ENCODE measurements at regions not wholly inside any gene's neighbourhood (a gene's known extent, or its start where the extent isn't known, plus 50 kb on each side); places are given as distances from the start of the nearest gene placed in this dataset.
"Not testable (repeated sequence)": the region's sequence is repeated elsewhere in the genome, so short reads cannot be mapped to it uniquely, and the experiment has no call there.

GRCh38 chr2:163177592-163177991 lies 339.0 kb upstream of the KCNH7 start:
- no peak for DNase-seq

GRCh38 chr2:163175294-163175693 lies 336.7 kb upstream of the KCNH7 start:
- no peak for DNase-seq

GRCh38 chr2:163173591-163173990 lies 335.0 kb upstream of the KCNH7 start:
- DNase-seq = no peak

- DNase-seq = no peak
Measured at GRCh38 chr2:163171786-163172530, 333.4 kb upstream of the KCNH7 start.

GRCh38 chr2:163157891-163158496 lies 319.4 kb upstream of the KCNH7 start:
- DNase-seq = no peak

GRCh38 chr2:163157411-163157810 lies 318.8 kb upstream of the KCNH7 start:
- DNase-seq = no peak

- no peak for DNase-seq
Measured at GRCh38 chr2:163155925-163156324, 317.4 kb upstream of the KCNH7 start.

GRCh38 chr2:163155279-163155883 lies 316.8 kb upstream of the KCNH7 start:
- DNase-seq = peak; percentile 24

GRCh38 chr2:163142618-163143017 lies 304.1 kb upstream of the KCNH7 start:
- no peak for DNase-seq

- no peak for DNase-seq
Measured at GRCh38 chr2:163138947-163139346, 300.4 kb upstream of the KCNH7 start.

- DNase-seq = no peak
Measured at GRCh38 chr2:163135256-163135655, 296.7 kb upstream of the KCNH7 start.

GRCh38 chr2:163133602-163134001 lies 295.0 kb upstream of the KCNH7 start:
- DNase-seq = no peak

GRCh38 chr2:163132850-163133249 lies 294.3 kb upstream of the KCNH7 start:
- DNase-seq = peak; percentile 44

GRCh38 chr2:163132207-163132606 lies 293.6 kb upstream of the KCNH7 start:
- DNase-seq = not testable (repeated sequence)

GRCh38 chr2:163123526-163123925 lies 285.0 kb upstream of the KCNH7 start:
- DNase-seq = no peak

GRCh38 chr2:163122257-163122656 lies 283.7 kb upstream of the KCNH7 start:
- DNase-seq = no peak

- DNase-seq = no peak
Measured at GRCh38 chr2:163121483-163121882, 282.9 kb upstream of the KCNH7 start.

GRCh38 chr2:163119966-163120365 lies 281.4 kb upstream of the KCNH7 start:
- DNase-seq = no peak

- no peak for DNase-seq
Measured at GRCh38 chr2:163086940-163087339, 248.4 kb upstream of the KCNH7 start.

GRCh38 chr2:163085366-163086024 lies 246.9 kb upstream of the KCNH7 start:
- not testable (repeated sequence) for DNase-seq

GRCh38 chr2:163081754-163082153 lies 243.2 kb upstream of the KCNH7 start:
- no peak for DNase-seq

- no peak for DNase-seq
Measured at GRCh38 chr2:163077241-163077640, 238.7 kb upstream of the KCNH7 start.

- no peak for DNase-seq
Measured at GRCh38 chr2:163066085-163066484, 227.5 kb upstream of the KCNH7 start.

- DNase-seq = no peak
Measured at GRCh38 chr2:163062524-163062923, 224.0 kb upstream of the KCNH7 start.

Data from DMS153 (cell line).